GM19043 (cell line): ENCODE measurements at regions not wholly inside any gene's neighbourhood (a gene's known extent, or its start where the extent isn't known, plus 50 kb on each side); places are given as distances from the start of the nearest gene placed in this dataset.
"Not testable (repeated sequence)": the region's sequence is repeated elsewhere in the genome, so short reads cannot be mapped to it uniquely, and the experiment has no call there.

Experiments used
- ATAC-seq: cut with Tn5 transposase; IDR thresholded peaks from one replicate; pipeline ENCODE4 v1.9.1; 2021; ENCODE audit warnings: low read depth; ENCODE audit not compliant: unreplicated experiment

DNA sequence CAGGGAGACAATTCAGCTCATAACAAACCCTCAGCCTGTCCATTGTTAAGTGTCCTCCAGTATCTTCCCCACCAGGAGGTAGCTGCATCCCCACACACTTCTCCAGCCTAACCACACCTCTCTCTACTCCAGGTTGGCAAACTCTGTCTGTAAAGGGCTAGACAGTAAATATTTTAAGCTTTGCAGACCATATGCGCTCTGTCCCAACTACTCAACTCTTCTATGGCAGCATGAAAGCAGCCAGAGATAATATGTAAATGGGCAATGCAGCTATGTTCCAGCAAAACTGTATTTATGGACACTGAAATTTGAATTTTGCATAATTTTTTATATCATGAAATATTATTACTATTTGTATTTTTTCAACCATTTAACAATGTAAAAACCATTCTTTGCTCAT lies 230.4 kb upstream of the STT3B start:
- no peak for ATAC-seq

DNA sequence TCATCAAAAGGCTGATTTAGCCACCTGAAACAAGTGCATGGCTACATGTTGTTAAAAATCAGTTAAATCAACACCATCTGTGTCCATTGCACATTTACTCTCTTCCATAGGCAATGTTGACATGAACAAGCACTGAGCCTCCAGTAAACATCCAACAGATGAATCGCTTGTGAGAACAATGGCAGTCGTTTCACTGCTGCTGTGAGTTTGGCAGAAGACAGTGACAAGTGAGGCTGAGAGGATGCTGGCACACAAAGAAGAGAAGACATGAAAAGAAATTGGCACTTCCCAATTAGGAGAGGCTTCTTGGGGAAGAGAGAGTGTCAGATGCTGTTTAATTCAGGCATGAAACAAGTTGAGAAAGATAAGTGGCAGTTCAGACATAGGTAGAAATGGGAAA lies 227.4 kb upstream of the STT3B start:
- no peak for ATAC-seq

DNA sequence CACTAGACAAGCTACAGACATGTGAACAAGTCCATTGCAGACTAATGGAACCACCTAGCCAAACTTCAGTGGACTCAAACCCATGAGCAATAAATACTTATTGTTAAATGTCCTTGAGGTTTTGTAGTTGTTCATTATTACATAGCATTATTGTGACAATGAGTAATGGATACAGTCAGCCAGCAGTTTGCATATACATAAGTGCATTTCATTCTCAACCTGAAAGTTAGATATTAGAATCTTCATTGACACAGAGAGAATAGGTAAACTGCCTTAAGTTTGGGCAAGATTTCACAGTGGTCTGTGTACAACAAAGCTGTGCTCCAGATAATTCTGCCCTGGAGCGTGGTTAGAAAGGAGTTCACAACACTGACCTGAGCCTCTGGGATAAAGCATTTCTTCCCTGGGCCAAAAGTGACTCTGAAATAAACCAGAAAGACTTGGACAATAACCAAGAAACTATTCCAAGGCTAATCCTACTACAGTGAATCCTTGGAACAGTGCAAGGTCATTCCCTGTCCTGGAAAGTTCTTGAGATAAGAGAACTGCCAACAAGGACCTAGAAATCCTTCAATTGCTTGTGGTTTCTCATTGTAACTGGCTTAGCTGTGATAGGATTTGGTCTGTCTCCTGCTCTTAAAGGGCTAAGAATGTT lies 225.5 kb upstream of the STT3B start:
- ATAC-seq, result no peak

DNA sequence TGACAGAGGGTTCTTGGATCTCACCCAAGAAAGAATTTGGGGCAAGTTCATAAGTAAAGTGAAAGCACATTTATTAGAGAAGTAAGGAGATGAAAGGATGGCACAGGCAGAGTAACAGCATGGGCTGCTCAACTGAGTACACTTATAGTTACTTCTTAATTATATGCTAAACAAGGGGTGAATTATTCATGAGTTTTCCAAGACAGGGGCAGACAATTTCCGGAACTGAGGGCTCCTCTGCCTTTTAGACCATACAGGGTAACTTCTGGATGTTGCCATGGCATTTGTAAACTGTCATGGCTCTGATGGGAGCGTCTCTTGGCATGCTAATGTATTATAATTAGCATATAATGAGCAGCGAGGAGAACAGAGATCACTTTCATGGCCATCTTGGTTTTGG lies 221.2 kb upstream of the STT3B start:
- no peak for ATAC-seq

DNA sequence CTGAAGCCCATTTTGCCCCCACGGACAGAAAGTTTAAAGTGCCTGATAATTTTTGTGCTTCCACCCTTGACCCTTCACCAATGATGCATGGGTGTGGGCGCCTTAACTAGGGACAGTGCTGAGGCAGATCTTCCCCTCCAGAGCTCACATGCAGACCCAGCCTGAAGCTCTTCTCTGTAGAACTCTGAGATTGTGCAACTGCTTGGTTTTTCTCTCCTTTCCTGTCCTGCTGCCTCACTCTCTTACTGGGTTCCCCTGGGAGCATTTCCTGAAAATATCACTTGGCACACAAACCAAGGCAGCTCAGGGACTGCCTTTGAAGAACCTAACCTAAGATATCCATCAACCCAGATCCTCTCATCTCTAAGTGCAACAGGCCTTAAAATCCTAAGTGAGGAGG lies 220.3 kb upstream of the STT3B start:
- ATAC-seq, result no peak

DNA sequence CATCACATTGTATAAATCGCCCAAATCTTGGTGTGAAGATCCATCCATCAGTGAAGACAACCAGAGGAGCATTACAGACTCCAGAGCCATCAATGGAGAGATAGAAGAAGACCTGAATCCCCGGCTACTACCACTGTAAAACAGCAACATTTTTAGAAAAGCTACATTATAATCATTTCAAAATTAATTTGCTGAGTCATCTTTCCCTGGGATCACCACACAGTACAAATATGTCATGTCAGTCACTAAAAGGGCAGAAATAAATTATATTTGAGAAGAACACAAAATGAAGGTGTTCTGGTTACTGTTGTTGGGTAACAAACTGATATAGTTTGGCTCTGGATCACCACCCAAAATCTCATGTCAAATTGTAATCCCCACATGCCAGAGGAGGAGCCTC lies 218.5 kb upstream of the STT3B start:
- no peak for ATAC-seq

DNA sequence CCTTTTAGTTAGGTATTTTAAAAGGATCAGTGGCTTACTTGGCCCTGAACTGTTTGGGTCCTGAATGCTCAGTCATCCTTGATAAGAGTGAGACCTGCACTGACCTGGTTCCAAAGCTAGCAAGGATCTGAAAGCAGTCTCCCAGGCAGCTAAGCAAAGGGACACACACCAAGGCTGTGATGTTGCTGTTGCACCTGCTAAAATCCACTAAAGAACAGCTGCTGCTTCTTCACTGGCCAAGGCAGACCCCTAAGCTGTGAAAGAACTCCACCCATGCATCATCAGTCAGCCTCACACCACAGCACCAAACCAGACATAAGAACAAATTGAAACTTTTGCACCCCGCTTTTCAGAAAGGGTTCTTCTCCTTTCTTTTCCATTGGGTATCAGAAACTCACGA lies 213.4 kb upstream of the STT3B start:
- ATAC-seq, result no peak

DNA sequence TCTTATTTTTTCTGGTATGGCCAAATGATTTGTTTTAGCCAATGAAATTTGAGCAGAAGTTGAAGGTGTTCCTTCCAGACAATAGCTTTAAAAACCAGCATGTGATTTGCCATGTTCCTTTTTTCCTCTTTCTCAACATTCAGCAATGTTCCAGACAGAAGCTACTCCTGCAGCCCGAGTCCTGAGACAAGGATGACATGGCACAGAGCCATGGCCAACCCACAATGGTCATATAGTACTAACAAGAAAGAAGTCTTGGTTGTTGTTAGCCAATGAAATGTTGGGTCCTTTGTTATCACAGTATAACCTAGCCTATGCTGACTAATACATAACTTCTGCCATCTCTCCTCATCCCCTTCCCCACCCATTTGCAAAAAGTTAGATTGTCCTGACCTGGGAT lies 211.1 kb upstream of the STT3B start:
- no peak for ATAC-seq

DNA sequence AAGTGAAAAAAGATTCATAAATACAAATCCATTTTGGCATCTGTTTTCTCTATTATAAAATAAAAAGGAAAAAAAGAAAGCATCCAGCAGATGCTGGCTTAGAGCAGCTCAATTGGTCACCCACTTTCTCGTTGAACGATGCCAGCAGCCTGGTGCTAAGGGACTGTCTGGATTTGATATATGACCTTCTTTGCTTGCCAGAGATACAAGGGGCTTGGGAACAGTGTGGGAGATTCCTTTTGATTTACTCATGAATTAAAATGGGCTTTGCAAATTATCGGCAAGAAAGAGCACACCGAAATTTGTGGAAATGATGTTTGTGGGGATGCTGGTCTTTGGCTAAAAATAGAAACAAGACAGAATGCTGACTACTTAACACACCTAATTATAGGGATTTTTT lies 210.3 kb upstream of the STT3B start:
- no peak for ATAC-seq

DNA sequence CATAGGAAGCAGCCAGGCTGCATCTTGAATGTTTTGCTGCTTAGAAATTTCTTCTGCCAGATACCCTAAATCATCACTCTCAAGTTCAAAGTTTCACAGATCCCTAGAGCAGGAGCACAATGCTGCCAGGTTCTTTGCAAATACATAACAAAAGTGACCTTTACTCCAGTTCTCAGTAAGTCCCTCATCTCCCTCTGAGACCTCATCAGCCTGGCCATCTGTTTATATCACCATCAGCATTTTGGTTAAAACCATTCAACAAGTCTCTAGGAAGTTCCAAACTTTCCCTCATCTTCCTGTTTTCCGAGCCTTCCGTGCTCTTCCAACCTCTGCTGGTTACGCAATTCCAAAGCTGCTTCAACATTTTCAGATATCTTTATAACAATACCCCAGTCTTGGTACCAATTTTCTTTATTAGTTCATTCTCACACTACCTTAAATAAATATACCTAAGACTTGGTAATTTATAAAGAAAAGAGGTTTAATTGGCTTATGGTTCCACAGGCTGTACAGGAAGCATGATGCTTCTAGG lies 204.8 kb upstream of the STT3B start:
- not testable (repeated sequence) for ATAC-seq

DNA sequence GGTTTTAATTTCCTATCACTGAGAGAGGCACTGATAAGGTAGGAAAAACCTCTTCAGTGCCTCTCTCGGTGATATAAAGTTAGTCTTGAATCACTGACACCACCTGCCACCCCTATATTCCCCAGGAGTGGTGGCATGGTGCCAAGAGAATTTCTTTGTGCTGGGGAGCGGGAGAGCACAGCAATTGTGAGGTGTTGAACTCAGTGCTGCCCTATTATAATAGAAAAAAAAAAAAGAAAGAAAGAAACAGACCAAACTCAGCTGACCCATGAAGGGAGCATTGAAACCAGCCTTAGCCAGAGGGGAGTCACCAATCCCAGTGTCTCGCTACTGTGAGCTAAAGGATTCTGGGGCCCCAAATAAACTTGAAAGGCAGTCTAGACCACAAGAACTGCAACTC lies 201.4 kb upstream of the STT3B start:
- no peak for ATAC-seq

DNA sequence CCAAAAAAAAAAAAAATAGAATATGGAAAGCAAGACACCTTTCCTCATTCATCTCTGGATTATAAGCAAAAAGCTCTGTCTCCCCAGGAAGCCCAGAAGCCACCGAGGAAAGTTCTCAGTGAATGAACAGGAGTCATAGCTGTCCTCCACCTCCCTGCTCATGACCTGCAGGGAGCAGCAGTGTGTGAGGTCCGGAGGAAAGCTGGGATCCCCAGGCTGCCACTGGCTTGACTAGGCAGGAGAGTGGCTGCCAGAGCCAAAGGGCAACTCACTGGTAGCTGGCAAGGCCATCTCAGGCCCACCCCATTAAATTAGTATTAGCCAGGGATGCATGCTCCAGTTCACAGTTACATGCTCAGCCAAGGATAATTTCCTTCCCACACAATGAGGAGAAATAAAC lies 191.6 kb upstream of the STT3B start:
- no peak for ATAC-seq

DNA sequence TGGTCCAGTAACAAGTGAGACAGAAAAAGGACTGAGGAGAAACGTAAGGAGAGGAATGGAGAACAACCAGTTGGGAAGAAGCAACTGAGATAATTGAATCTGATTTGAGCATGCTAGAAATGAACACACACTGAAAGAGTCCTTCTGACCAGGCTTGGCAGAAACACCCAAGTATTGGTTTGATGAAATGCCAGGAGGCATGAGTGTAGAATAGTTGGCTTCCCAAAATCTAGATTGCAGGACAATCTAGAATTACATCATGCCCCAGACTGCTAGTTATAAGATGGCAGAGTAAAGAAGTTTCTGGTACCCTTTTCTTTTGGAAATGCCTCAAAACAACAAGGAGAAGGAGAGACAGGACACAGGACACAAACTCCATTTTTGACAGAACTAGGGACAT lies 189.7 kb upstream of the STT3B start:
- ATAC-seq, result no peak

DNA sequence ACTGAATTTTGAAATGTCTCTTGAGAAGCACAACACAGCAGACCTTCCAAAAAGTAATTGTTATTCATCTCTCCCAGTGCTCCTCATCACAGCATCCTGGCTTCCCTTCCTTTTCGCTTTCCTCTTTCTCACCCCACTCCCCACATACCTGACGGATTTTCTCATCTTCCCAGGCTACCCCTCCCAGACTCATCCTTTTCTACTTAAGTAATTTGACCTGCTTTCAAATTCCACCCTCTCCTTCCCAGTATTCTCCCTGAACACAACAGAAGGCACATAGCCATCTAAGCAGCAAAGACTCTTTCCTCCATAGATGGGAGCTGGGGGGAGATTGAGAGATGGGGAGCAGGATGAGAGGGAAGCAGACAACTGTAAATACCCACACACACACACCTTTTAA lies 187.1 kb upstream of the STT3B start:
- no peak for ATAC-seq

DNA sequence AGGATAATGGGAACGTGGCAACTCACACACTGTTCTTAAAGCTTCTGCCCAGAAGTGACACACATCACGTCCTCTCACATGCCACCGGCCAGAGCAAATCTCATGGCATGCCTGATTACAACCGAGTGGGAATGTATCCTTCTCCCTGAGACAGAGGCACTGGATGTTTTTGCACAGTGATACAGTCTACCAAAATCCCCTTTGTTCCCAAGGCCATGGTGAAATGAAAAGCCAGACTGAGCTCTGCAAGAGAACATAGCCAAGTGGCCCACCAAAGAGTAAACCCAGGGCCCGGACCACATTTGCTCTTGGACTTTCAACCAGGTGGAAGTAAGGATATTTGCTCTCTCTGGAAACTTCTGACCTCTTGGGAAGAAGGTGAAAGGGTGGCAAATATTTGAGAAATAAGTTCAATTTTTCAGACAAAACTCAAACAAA lies 186.2 kb upstream of the STT3B start:
- no peak for ATAC-seq

DNA sequence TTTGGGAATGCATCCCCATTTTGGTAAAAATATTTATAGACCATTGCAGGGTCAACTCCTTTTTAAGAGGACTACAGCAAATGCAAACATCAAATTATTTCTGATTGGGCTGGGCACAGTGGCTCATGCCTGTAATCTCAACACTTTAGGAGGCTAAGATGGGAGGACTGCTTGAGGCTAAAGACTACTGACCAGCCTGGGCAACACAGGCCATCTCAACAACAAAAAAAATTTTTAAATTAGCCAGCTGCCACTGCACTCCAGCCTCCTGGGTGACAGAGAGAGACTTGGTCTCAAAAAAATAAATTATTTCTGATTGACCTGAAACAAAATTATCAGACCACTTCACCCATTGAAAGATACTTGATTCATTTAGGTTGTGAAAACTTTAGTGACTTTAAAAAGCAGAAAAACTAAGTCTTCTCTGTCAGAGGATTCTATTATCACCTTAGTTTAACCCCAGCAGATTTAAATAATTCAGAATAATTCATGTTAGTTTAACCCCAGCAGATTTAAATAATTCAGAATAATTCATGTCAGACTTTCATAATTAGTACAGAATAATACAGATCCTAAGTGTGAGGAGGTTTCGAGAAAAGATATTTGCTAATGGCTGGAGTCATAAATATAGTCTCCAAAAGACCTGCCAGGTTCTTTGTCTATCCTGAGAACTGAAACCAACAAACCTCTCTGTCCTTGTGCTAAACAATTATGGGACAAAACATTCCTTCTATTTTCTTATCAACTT lies 183.6 kb upstream of the STT3B start:
- no peak for ATAC-seq

DNA sequence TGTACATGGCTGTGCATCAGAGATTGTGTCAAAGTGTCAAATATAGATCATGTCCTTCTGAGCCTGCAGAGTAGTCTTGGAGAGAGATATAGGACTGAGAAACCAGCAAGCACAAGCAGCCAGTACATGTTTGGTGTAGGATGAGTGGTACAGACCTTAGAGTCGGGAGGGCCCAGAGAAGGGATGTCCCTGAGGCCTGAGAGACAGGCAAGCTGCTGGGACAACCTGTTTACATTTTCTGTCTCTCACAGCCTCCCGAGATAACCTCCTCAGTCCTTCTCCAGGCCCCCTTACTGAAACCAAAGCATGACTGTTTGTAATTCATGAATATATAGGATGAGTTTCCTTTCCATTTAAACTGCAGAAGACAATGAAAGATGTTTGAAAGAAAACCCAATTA lies 182.4 kb upstream of the STT3B start:
- ATAC-seq, result no peak

DNA sequence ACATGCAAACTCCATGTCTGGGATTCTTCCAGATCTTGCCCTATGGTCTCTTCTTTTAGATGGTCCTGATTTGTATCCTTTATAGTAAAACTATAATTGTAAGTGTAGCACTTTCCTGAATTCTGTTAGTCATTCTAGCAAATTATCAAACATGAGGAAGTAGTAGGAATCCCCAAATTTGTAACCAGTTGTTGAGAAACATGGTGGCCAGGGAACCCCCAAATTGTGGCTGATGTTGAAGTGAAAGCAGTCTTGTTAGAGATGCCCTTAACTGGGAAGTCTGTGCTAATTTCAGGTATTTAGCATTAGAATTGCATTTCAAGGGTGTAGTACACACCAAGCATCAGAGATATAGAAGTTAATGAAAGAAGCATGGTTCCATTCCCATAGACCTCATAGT lies 180.4 kb upstream of the STT3B start:
- ATAC-seq, result no peak

DNA sequence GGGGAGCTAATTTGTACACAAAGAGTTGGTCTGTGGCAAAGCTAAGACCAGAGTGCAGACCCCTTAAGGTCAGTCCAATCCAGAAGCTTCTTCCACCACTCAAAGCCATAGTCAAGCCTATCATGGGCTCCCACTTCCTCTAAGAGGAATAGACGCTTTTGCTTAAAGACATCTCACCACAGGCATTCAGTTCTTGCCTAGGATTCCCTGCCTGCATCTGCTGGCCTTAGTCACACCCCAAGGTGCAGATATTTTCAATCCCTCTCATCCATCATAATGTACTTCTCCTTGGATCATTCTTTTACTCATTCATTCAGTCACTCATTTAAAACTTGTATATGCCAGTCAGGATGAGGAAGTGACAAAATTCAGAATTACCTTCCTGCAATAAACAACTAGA lies 179.6 kb upstream of the STT3B start:
- ATAC-seq, result no peak

DNA sequence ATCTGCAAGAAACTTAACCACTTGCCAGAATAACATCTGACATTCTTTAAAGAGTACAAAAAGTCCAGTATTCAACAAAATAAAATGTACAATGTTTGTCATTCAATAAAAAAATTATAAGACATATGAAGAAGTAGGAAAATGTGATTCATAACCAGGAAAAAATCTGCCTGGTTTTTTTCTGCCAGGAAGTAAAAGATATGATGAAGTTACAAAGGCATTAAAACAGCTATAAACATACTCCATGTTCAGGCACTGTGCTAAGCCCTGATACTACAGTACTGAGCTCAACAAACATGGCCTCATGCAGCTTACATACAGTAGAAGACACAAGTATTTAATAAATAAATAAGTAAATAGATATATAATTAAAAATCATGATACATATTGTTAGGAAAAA lies 178.4 kb upstream of the STT3B start:
- no peak for ATAC-seq

DNA sequence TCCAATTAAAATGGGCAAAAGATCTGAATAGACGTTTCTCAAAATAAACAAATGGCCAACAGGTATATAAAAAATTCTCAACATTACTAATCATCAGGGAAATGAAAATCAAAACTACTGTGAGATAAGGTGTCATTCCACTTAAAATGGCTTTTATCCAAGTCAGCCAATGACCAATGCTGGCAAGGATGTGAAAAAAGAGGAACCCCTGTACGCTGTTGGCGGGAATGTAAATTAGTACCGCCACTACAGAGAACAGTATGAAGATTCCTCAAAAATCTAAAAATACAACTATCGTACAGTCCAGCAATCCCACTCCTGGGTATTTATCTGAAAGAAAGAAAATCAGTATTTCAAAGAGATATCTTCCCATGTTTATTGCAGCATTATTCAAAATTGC lies 176.9 kb upstream of the STT3B start:
- ATAC-seq, result no peak

DNA sequence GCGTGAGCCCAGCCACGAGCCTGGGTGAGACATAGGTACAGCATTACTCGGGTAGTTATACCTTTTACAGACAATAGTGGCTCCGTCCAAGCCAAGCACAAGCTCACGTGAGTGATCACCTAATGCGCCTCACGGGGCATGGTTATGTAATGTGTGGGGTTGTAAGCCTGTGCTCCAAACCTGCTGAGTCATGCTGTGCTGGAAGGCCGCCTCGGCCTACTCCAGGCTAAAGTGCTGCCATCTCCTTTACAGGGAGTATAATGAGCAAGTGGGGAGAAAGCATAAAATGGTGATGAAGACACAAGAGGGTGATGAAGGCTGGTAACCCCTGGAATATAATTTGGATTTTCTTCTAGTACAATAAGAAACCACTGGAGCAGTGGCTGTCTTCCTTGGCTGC lies 175.8 kb upstream of the STT3B start:
- no peak for ATAC-seq
